WERI-Rb-1 (cell line): ENCODE measurements at regions not wholly inside any gene's neighbourhood (a gene's known extent, or its start where the extent isn't known, plus 50 kb on each side); places are given as distances from the start of the nearest gene placed in this dataset.
A peak's percentile ranks its signal among the peaks of the same experiment; 100 is the strongest.

ENCODE experiments used
- DNase-seq: peaks from one replicate; pipeline ENCODE4 v3.0.0-alpha.2; 2020
- H3K27ac ChIP-seq: fragments of 250-450 bp; sonication (Bioruptor Pico); 2 replicates; pipeline ENCODE4 v1.5.1; 2020; ENCODE audit warnings: mild to moderate bottlenecking, moderate library complexity
- H3K27me3 ChIP-seq: fragments of 250-450 bp; sonication (Bioruptor Pico); 2 replicates; pipeline ENCODE4 v1.5.1; 2021; ENCODE audit warnings: mild to moderate bottlenecking, low read depth, moderate library complexity; ENCODE audit not compliant: insufficient read depth, severe bottlenecking
- H3K36me3 ChIP-seq: fragments of 250-450 bp; sonication (Bioruptor Pico); 2 replicates; pipeline ENCODE4 v1.5.1; 2020; ENCODE audit warnings: mild to moderate bottlenecking, moderate library complexity
- H3K4me3 ChIP-seq: 2 replicates; pipeline ENCODE4 v1.5.1; 2011; ENCODE audit warnings: low read depth, mild to moderate bottlenecking, control low read depth, low read length
- H3K9me3 ChIP-seq: fragments of 250-450 bp; sonication (Bioruptor Pico); 2 replicates; pipeline ENCODE4 v1.5.1; 2021; ENCODE audit warnings: mild to moderate bottlenecking, moderate library complexity; ENCODE audit not compliant: severe bottlenecking
- TF ChIP-seq, protein P1 (sequence below): IDR thresholded peaks from 2 replicates; pipeline ENCODE4 v1.5.1; 2011; ENCODE audit warnings: low read depth, mild to moderate bottlenecking, control low read depth, inconsistent platforms, low read length

DNA sequence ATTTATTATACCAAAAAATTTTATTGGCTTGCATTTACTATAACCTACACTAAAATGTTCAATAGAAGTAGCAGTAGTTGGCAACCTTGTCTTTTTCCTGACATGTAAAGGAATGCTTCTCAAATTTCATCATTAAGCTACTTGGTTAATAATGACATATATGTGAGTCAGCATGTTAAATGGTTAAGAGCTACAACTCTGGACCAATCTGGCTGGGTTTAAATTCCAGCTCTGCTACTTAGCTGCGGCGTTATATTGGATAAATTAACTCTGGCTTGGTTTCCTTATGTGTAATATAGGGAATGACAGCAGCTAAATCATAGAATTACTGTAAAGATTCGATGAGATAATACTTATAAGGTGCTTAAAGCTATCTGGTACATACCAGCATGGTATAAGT, 53.7 kb upstream of the OTOGL start:
- H3K27me3 ChIP-seq = no peaks in the 10 kb centered on the region
- TF ChIP-seq, protein P1, sequence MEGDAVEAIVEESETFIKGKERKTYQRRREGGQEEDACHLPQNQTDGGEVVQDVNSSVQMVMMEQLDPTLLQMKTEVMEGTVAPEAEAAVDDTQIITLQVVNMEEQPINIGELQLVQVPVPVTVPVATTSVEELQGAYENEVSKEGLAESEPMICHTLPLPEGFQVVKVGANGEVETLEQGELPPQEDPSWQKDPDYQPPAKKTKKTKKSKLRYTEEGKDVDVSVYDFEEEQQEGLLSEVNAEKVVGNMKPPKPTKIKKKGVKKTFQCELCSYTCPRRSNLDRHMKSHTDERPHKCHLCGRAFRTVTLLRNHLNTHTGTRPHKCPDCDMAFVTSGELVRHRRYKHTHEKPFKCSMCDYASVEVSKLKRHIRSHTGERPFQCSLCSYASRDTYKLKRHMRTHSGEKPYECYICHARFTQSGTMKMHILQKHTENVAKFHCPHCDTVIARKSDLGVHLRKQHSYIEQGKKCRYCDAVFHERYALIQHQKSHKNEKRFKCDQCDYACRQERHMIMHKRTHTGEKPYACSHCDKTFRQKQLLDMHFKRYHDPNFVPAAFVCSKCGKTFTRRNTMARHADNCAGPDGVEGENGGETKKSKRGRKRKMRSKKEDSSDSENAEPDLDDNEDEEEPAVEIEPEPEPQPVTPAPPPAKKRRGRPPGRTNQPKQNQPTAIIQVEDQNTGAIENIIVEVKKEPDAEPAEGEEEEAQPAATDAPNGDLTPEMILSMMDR = no peak
- no peaks in the 10 kb centered on the region for H3K9me3 ChIP-seq
- no peak for DNase-seq
- H3K4me3 ChIP-seq = no peak overlapping the region
- H3K36me3 ChIP-seq = no peaks in the 10 kb centered on the region
- H3K27ac ChIP-seq = no peak overlapping the region

GRCh38 chr12:80044694-80045046, 54.7 kb upstream of the OTOGL start:
- no peak overlapping the region for H3K27ac ChIP-seq
- no peak for DNase-seq

GRCh38 chr12:80041692-80042091, 57.6 kb upstream of the OTOGL start:
- no peaks in the 10 kb centered on the region for H3K27me3 ChIP-seq
- H3K27ac ChIP-seq = no peak overlapping the region
- TF ChIP-seq, protein P1 = no peak
- no peak overlapping the region for H3K4me3 ChIP-seq
- H3K36me3 ChIP-seq = no peaks in the 10 kb centered on the region
- no peak for DNase-seq
- H3K9me3 ChIP-seq = no peaks in the 10 kb centered on the region

More at GRCh38 chr12:80044694-80045046, 54.7 kb upstream of the OTOGL start:
- TF ChIP-seq, protein P1 = no peak
- H3K36me3 ChIP-seq = no peaks in the 10 kb centered on the region
- no peak overlapping the region for H3K4me3 ChIP-seq
- no peaks in the 10 kb centered on the region for H3K9me3 ChIP-seq
- no peaks in the 10 kb centered on the region for H3K27me3 ChIP-seq

GRCh38 chr12:80041071-80041470, 58.3 kb upstream of the OTOGL start:
- Histone ChIP-seq H3K9me3 (no peaks in the 10 kb centered on the region), H3K36me3 (no peaks in the 10 kb centered on the region), H3K4me3 (no peak overlapping the region), H3K27me3 (no peaks in the 10 kb centered on the region), H3K27ac (no peak overlapping the region)
- DNase-seq = peak; percentile 17
- TF ChIP-seq, protein P1 = no peak

DNA sequence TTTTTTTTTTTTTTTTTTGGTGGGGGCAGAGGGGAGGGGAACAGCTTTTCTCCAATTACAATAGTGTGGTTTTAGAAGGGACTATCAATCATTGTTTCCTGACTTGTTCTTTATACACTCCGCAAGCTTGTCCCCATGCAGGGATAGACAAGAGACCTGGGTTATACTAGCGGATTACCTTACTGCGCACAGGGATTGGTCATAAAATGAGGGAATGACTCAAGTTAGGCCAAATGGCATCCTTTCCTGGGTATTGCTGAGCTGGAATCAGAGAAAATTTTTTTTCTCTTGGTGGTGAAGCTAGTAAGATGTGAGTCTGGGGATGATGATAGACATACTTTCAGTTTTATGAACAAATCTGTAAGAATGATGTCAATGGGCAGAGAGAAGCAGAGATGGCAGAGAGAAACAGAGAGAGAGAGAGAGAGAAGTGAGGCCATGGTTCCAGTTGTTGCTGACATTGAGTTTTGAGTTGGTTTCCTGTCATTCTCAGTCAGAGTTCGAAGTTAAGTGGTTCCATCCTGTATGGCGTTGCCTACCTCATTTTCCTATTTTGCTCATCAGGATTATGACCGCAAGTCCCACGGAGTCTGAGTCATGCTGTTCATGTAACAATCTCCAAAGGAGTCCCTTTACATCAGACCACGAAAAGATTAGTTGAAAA, 59.1 kb upstream of the OTOGL start:
- Histone ChIP-seq H3K4me3 (no peak overlapping the region), H3K36me3 (no peaks in the 10 kb centered on the region), H3K27ac (no peak overlapping the region), H3K27me3 (no peaks in the 10 kb centered on the region), H3K9me3 (no peaks in the 10 kb centered on the region)
- no peak for DNase-seq
- TF ChIP-seq, protein P1 = no peak

- H3K27ac ChIP-seq = no peak overlapping the region
- TF ChIP-seq, protein P1 = no peak
Measured at GRCh38 chr12:80038062-80038560, 61.2 kb upstream of the OTOGL start.

More at GRCh38 chr12:80038062-80038560, 61.2 kb upstream of the OTOGL start:
- no peaks in the 10 kb centered on the region for H3K9me3 ChIP-seq
- DNase-seq = no peak
- H3K4me3 ChIP-seq = no peak overlapping the region
- H3K27me3 ChIP-seq = no peaks in the 10 kb centered on the region
- H3K36me3 ChIP-seq = no peaks in the 10 kb centered on the region
